GM23338 (cell line): ENCODE measurements at regions not wholly inside any gene's neighbourhood (a gene's known extent, or its start where the extent isn't known, plus 50 kb on each side); places are given as distances from the start of the nearest gene placed in this dataset.

Experiments
- CREB1 ChIP-seq: fragments of 250-450 bp; sonication (Bioruptor Pico); IDR thresholded peaks from 2 replicates; pipeline ENCODE4 v1.5.0; 2020; ENCODE audit warnings: low read depth, mild to moderate bottlenecking, moderate library complexity
- EZH2 ChIP-seq: fragments of 200-600 bp; sonication (generic); IDR thresholded peaks from one replicate; pipeline ENCODE4 v1.8.0; 2017; ENCODE audit warnings: antibody characterized with exemption, mild to moderate bottlenecking, low read depth; ENCODE audit not compliant: unreplicated experiment
- EZH2phosphoT487 ChIP-seq: fragments of 200-600 bp; sonication (generic); IDR thresholded peaks from one replicate; pipeline ENCODE4 v1.8.1; 2018; ENCODE audit warnings: antibody characterized with exemption; ENCODE audit not compliant: unreplicated experiment
- POLR2AphosphoS5 ChIP-seq: IDR thresholded peaks from 2 replicates; pipeline ENCODE4 v1.6.1; 2016; ENCODE audit warnings: antibody characterized with exemption, low read depth
- ZNF114 ChIP-seq: fragments of 250-450 bp; sonication (Bioruptor Pico); IDR thresholded peaks from 2 replicates; pipeline ENCODE4 v1.5.0; 2020; ENCODE audit warnings: mild to moderate bottlenecking, moderate library complexity
- ZNF331 ChIP-seq: fragments of 250-450 bp; sonication (Bioruptor Pico); IDR thresholded peaks from 2 replicates; pipeline ENCODE4 v1.5.0; 2020; ENCODE audit warnings: low read depth, mild to moderate bottlenecking, moderate library complexity
- TF ChIP-seq, protein P1 (sequence below), 2 experiments: fragments of 200-600 bp in 1 of 2; sonication (generic) in 1 of 2; conservative IDR thresholded peaks; 2 replicates each; pipeline versions ENCODE4 v1.5.1 to v1.6.1; 2016 to 2017; ENCODE audit warnings: antibody characterized with exemption in 2 of 2, low read depth in 2 of 2, mild to moderate bottlenecking in 2 of 2, moderate library complexity in 1 of 2

DNA sequence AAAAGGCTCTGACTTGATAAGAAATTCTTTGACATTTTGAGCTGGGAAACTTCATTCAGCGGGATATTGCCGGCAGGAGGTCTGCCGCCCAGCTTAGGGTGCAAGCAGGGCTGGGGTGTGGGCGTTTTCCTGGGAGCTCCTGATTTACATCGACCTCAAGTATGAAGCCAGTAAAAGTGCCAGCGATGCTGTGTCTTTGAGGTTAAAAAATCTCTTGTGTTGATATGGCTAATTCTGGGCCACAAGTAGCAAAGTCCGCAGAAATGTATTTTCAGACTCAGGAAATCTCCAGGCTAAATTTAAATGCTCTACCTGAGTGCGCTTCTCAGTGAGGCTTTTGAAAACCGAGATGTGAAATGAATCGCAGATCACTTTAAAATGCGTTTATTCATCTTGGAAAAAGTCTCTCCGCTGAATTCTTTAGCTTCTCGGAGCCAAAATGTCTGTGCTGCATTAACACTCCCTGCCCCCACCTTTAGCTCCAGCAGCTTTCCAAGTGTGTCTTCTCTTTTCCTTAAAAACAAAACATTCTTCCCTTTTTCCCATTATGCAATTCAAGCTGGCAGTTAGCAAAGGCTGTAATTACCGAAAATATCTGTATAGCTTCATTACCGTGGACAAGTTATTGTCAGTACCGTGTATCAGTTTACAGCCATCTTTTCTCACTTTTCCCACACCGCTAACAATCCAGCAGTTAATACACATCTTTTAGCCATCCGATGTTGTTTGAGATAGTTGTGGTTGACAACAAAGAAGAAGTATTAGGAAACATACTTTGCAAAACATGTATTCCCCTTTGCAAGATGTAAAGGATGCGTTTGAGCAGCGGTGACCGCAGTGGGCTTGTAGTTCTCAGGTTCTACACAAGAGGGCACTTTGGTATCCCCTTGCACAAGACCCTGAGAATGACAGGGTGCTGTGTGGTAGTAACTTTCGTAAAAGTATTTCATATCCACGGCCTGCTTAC, 136.0 kb upstream of the STX18 start:
- TF ChIP-seq, protein P1, sequence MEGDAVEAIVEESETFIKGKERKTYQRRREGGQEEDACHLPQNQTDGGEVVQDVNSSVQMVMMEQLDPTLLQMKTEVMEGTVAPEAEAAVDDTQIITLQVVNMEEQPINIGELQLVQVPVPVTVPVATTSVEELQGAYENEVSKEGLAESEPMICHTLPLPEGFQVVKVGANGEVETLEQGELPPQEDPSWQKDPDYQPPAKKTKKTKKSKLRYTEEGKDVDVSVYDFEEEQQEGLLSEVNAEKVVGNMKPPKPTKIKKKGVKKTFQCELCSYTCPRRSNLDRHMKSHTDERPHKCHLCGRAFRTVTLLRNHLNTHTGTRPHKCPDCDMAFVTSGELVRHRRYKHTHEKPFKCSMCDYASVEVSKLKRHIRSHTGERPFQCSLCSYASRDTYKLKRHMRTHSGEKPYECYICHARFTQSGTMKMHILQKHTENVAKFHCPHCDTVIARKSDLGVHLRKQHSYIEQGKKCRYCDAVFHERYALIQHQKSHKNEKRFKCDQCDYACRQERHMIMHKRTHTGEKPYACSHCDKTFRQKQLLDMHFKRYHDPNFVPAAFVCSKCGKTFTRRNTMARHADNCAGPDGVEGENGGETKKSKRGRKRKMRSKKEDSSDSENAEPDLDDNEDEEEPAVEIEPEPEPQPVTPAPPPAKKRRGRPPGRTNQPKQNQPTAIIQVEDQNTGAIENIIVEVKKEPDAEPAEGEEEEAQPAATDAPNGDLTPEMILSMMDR (conservative IDR thresholded peaks at IDR 0.05; ENCODE audit: low read depth in 2 of 2), result peak; percentile 84 to 90
- TF ChIP-seq POLR2AphosphoS5, result no peak
- TF ChIP-seq ZNF331 (CRISPR knock-in tag), result no peak
- TF ChIP-seq EZH2phosphoT487, result no peak
- TF ChIP-seq EZH2, result no peak
- TF ChIP-seq CREB1 (CRISPR knock-in tag), result no peak
- TF ChIP-seq ZNF114 (CRISPR knock-in tag), result no peak
